NCI-H748 treated with DMSO at 0.1 percent for 48 hours (cell line): ENCODE measurements at regions not wholly inside any gene's neighbourhood (a gene's known extent, or its start where the extent isn't known, plus 50 kb on each side); places are given as distances from the start of the nearest gene placed in this dataset.
"Not testable (repeated sequence)": the region's sequence is repeated elsewhere in the genome, so short reads cannot be mapped to it uniquely, and the experiment has no call there.

Source experiments
- DNase-seq: peaks from one replicate; lab custom pipeline; 2025; lab: John Stamatoyannopoulos, UW

GRCh38 chr18:22044474-22045220 lies 124.7 kb upstream of the GATA6 start:
- DNase-seq: no peak

- no peak for DNase-seq
Measured at GRCh38 chr18:22045221-22045918, 124.0 kb upstream of the GATA6 start.

- no peak for DNase-seq
Measured at GRCh38 chr18:22046473-22046872, 122.9 kb upstream of the GATA6 start.

DNA sequence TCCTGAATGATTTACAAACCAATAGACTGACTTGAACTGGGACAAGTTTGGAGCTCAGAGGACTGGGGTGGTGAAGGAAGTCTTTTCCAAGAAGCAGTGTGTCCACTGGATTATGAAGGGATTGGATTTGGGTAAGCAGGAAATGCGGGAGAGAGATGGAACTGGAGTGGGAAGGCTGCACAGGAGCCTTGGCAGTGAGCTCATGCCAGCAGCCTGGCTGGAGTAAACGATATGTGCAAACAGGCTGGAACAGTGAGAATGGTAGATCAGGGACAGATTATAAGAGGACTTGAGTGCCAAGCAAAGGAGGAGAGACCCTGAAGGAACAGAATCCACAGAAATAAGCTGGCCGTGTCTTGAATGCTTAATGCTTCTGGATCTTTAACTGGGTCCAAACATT lies 121.9 kb upstream of the GATA6 start:
- no peak for DNase-seq

GRCh38 chr18:22048221-22048620 lies 121.2 kb upstream of the GATA6 start:
- no peak for DNase-seq

GRCh38 chr18:22048932-22049615 lies 120.3 kb upstream of the GATA6 start:
- no peak for DNase-seq

DNA sequence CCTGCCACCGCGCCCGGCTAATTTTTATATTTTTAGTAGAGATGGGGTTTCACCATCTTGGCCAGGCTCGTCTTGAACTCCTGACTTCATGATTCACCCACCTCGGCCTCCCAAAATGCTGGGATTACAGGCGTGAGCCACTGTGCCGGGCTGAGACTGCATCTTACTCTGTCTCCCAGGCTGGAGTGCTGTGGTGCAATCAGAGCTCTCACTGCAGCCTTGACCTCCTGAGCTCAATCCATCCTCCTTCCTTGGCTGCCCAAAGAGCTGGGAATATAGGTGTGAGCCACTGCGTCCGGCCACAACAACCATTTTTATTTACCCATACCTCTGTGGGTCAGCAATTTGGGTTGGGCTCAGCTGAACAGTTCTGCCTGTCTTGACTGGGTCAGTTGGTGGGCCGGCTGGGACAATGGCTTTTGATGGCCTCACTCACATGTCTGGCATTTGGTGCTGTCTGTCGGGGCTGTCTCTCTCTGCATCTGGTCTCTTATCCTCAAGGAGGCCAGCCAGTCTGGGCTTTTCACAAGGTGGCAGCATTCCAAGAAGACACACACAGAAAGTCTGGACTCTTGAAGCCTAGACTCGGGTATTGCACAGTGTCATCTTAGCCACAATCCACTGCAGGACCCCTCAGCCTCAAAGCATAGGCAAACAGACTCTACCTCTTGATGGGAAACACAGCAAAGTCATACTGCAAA lies 116.8 kb upstream of the GATA6 start:
- no peak for DNase-seq

DNA sequence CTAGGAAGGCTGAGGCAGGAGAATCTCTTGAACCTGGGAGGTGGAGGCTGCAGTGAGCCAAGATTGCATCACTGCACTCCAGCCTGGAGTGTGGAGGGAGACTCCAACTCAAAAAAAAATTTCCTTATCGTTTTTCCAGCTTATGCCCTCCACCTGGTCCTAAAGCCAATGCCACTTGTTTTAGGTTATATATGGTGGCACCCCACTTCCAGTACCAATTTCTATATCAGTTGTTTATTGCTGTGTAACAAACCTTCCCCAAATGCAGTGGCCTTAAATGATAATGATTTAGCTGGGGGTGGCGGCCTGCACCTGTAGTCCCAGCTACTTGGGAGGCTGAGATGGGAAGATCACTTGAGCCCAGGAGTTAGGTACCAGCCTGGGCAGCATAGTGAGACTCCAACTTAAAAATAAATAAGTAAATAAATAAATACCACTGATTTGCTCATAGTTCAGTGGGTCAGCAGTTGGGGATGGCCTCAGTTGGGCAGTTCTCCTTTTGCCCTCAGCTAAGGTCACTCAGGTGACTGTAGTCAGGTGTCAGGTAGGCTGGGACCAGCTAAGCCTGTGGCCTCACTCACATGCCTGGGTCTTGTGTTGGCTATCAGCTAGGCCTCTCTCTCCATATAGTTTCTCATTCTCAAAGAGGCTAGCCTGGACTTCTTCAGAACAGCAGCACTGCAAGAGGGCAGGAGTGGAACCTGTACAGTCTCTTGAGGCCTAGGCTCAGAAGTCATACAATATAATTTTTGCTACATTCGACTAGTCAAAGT lies 113.7 kb upstream of the GATA6 start:
- DNase-seq: no peak

GRCh38 chr18:22056950-22057349 lies 112.4 kb upstream of the GATA6 start:
- no peak for DNase-seq

- no peak for DNase-seq
Measured at GRCh38 chr18:22057908-22058527, 111.4 kb upstream of the GATA6 start.

- no peak for DNase-seq
Measured at GRCh38 chr18:22060361-22060760, 109.0 kb upstream of the GATA6 start.

- DNase-seq: no peak
Measured at GRCh38 chr18:22063102-22063501, 106.3 kb upstream of the GATA6 start.

DNA sequence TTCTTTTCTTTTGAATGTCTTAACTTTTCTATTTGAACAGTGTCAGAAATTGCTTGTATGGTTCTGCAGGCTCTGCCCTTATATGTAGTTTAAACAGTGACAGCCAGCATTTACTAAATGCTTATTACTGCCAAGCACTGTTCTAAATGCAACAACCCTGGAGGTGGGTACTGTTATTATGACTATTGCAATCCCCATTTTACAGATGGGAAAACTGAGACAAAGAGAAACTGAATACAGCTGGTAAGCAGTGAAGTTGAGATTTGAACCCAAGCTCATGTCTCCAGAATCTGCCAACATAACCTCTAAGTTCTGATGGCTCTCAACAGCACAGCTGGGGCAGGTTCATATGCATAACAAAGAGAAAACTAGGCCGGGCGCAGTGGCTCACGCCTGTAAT lies 105.7 kb upstream of the GATA6 start:
- DNase-seq: no peak

DNA sequence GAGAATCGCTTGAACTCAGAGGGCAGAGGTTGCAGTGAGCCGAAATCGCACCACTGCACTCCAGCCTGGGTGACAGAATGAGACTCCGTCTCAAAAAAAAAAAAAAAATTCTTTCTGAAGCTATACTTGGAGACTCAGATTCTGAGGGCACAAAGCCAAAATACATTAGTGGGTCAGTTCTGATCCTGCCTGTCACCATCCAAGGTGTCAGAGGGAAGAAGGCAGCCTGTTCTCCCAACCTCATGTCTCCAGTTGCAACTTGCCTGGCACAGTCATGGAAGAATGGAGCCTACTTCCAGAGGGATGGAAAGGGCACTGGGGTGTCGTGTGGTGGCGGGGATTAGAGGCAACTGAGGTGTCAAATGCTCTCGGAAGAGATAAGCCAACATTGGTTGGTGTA lies 104.8 kb upstream of the GATA6 start:
- DNase-seq: no peak

GRCh38 chr18:22065311-22065710 lies 104.1 kb upstream of the GATA6 start:
- DNase-seq: no peak

- no peak for DNase-seq
Measured at GRCh38 chr18:22066083-22066485, 103.3 kb upstream of the GATA6 start.

DNA sequence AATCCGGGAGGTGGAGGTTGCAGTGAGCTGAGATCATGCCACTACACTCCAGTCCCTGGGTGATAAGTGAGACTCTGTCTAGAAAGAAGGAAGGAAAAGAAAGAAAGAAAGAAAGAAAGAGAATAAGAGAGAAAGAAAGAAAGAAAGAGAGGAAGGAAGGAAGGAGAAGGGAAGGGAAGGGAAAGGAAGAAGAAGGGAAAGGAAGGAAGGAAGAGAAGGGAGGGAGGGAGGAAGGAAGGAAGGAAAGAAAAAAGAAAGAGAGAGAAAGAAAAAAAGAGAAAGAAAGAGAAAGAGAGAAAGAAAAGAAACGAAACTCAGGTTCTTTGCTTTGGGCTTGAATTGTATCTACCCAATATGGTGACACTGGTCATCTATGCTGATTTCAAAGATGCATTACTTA lies 102.3 kb upstream of the GATA6 start:
- no peak for DNase-seq

DNA sequence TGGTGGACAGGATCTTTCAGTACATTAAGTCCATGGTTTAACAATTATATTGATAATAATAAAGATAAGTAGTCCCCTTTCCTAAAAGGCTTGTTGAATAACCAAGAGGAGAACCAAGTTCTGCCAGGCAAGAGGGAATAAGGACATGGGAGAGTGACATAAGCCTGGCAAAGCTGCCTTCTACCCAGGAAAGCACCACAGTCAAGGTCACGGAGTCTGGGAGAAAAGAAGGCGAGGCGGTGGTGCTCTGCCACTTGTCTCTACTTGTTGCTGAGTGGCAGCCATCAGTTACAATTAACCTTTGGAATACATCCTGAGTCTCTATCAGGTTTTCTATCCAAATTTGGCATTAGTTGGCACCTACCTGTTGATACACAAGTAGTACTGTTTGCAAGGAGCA lies 101.7 kb upstream of the GATA6 start:
- no peak for DNase-seq

- not testable (repeated sequence) for DNase-seq
Measured at GRCh38 chr18:22068784-22069183, 100.6 kb upstream of the GATA6 start.

DNA sequence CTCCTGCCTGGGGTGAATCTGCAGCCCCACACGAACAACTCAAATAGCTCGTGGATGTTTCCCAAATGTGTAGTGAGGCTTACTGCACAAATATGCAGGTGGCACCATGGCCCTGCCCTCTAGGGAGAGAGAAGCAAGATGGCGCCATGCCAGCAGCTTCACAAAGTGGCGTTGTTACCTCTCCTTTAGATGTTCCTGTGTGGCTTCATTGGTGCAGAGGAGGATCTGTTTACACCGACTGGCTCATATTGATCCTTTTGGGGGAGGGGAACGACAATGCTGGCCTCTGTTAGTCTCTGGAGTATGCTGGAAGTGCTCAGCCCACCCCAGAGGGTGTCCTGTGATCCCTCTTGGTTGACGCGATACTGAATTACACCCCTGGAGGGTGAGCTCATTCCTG lies 99.5 kb upstream of the GATA6 start:
- DNase-seq: no peak

DNA sequence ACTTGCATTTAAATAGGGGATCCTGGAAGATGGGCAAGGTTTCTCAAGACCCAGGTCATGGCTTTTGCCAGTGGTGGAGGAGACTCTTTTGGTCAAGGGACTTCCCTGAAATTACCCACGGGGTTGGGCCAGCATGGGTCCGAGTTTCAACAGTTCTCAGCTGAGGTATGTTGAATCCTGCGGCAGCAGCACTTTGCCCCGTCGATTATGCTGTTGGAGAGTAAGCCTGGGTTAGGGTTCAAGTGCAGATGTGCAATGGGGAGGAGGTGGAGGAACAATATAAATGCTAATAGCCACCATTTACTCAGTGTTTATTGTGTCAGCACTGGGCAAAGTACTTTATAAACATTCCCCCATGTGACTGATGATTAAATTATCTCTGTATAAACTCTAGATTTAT lies 96.0 kb upstream of the GATA6 start:
- no peak for DNase-seq
